NAMALWA (cell line): ENCODE measurements at regions not wholly inside any gene's neighbourhood (a gene's known extent, or its start where the extent isn't known, plus 50 kb on each side); places are given as distances from the start of the nearest gene placed in this dataset.

Experiments
- DNase-seq: peaks from one replicate; pipeline ENCODE4 v3.0.0-alpha.2; 2015; ENCODE audit warnings: low spot score

DNA sequence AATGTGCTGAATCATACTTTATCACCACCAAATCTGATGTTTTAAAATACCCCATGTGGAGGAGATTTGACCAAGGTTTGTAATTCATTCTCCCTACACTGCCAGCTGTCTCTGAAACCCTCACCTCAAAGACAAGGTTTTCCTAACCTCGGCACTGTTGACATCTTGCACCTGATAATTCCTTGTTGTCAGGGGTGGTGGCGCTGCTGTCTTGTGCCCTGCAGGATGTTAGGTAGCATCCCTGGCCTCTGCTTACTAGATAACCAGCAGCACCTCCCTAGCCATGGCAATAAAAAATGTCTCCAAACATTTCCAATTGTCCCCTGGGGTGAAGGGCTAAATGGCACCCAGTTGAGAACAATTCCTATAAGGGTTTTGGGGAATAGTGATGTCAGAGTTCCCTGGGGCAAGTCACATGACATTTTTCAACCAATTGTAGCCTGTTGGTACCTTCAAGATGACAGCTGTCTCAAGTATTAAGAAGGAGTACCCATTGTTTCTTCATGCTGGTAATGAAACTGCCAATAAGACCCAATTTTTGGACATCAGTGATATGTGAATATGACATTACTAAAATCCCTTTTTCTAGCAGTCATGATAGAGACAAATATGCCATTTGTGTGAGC lies 160.6 kb upstream of the PLCXD3 start:
- no peak for DNase-seq

DNA sequence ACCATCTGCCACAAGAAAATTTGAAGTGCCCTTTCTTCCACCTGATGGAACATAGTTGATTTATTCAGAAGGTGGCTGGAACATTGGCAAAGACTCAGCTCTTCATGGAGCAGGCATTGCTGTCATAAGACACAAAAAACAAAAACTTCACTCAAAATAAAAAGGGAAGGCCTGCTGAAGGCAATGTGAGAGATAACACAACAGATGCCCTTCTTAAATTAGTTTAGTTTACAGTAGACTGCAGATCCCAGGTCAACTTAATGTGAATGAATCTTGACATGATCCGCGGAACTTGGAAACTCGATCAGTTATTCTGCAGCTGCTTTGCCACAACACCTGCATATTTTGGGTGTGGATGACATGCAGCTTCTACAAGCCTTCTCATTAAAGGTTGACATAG lies 159.8 kb upstream of the PLCXD3 start:
- no peak for DNase-seq

DNA sequence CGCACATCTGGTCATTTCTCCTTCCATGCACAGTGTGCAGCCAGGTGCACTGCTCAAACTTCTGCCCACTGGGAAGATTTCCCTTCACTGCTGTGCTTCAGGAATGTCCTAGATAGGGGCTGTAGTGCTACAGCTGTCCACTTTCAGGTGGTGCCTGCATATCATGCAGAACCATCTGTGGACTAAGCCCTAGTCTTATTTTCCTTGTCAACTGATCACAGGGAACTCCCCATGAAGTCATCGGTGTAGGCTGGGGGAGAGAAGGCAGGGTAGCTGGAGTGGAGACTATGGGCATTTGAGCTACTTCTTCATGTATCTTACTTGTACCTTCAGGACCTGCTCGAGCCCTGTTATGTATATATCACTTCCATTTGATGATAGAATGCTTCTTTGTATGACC lies 150.9 kb upstream of the PLCXD3 start:
- no peak for DNase-seq

DNA sequence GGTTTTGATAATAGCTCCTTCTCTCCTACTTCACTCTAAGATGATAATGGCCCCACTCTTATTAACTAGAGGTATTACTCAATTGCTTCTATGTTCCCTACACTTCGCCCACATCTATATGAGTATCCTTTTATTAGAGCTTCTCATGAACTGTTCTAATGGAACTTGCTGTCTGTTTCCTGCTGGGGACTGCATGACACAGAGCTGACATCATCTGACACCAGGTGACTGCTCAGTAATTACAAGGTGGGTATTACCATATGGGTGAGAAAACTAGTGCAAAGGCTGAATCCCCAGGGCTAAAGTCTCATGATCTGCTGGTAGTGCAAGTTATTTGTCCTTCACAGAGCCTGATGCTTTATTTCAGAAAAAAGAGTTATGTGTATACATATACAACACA lies 146.2 kb upstream of the PLCXD3 start:
- DNase-seq = no peak

DNA sequence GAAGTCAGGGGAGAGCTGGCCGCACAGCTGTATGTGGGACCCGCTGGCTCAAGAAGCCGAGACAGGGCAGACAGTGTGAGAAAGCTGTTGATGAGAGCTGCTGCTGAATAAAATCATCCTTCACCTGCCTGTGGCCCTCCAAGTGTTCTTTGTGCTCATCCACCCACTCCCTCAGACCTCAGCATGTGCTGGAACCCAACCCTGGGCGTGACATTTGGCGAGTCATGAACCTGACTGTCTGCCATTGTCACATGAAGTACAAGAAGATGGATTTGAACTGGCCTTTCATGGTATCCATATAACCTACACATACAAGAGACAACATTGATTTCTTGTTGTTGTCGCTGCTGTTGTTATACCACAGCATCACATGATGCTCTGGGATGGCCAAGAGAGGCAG lies 139.7 kb upstream of the PLCXD3 start:
- DNase-seq = no peak

DNA sequence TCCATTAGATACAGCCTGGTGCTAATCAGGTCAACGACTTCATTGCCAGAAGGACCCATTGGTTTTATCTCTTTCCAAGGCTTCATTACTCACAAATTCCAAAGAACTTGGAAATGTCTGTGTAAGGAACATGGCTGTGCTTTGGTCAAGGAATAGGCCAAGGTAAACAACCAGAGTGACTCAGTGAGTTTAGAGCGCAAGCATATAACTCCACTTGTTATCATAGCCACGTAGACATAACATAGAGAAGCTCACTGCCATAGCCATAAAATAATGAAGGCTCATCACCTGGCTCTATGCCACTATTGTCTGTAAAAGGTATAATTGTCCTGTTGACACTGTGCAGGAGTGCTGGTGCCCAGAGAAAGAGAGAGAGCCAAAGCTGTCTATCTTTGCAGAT lies 139.3 kb upstream of the PLCXD3 start:
- no peak for DNase-seq

DNA sequence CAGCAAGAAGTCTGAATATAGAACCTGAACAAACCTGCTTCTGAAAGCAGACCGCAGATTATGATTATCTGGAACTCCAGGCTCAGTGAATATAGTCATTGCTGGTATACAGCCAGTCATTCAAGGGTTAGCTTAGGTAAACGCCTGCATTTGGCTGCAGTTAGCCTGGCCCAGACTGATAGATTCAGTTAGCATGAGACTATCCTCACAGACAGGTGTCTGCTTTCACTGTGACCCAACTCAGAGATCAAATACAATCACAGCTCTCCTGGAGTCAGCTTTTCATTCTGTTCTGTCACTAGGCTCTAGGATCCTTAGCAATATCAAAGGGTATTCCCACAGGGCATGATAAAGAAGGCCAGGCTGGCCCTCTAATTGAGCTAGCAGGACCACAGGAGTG lies 138.6 kb upstream of the PLCXD3 start:
- DNase-seq = no peak

DNA sequence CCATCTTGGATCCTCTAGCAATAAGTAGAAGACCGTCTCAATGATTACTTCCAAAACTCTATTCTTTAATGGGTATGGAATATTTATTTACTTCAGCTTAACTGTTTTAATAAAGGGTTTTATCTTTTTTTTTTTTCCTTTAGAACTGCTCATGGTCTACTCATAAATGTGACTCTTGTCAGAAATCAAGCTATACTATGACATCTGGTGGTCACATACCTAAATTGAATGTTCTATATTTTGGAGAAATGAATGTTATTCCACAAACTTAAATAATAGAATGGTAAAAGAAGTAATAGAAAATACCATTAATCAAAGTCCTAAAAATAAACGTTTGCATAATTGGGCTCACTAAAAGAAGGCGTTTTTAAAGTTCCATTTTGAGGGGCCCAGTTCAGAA lies 131.2 kb upstream of the PLCXD3 start:
- peak; percentile 16 for DNase-seq

DNA sequence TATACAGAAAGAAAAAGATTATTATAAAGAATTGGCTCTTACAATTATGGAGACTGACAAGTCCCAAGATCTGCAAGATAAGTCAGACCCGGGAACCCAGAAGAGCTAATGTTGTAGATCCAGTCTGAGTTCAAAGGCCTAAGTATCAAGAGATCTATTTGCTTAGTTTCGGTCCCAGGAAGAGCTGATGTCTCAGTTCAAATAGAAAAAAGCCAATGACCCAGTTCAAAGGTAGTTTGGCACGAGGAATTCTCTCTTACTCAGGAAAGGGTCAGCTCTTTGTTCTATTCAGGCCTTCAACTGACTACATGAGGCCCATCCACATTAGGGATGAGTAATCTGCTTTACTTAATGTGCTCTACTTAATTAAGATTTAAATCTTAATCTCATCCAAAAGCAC lies 128.3 kb upstream of the PLCXD3 start:
- DNase-seq = no peak

DNA sequence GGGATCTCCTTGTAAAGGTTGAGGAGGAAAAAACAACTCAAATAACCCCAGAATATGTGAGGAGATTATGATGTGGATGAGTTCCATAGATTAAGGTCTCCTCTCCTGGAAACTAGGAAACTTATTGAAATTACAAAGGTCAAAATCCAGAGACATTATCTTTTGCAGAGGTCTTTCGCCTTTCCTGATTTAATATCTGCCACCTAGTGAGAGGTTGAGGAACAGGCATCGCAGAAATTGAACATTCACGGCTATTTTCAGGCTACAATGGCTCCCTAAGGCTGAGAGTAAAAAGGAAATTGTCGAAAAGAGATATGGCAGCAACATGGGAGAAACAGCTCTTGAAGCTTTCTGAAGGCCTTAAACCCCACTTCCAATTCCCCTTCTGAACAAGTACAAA lies 127.5 kb upstream of the PLCXD3 start:
- DNase-seq = peak; percentile 20

DNA sequence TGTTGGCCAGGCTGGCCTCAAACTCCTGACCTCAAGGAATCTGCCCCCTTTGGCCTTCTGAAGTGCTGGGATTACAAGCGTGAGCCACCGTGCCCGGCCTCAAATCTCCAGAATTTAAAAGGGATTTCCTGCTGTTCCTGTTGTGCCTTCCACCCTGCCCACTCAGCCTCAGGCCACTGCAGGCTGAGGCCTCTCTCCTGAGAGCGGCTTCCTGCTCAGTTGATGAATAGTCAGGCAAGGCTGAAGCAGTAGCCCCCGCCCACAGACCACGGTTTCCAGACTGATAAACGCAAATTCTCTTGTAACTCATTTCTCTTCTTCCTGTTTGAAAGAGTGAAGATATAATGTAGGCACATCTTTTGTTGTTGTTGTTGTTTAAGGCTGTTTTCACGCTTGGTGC lies 127.0 kb upstream of the PLCXD3 start:
- no peak for DNase-seq

DNA sequence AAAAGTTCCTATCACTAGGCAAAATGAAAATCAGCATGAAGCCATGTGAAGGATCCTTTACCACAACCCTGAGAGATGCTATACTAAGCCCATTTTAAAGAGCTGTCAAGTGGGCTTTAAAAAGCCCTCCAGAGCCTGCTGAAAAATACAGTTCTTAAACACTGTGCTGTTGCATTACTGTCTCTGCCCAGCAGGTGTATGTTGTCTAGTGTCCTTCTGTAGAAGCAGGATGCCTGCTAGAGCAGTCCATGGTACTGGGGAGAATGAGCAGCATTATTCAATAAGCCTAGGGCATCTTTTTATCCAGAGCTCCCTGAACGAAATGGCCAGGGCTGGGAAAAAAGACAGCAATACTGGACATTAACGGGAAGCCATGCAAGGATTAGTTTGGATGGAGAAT lies 126.2 kb upstream of the PLCXD3 start:
- DNase-seq = peak; percentile 64

DNA sequence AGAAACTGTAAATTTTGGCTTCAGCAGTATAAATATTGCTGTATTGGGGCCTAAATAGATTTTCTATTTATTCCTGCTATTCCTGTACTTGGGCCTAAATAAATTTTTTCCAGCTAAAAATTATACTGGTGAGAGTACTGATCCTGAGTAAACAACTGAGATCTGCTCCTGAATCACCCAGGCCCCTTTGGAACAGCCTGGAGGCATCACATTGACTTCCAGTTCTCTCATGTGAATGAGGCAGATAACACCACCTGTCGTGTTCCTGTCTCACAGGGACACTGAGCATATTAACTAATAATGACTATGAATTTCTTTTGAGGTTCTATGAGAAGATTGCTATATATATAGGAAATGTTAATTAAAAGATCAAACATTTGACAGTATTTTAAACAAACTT lies 119.5 kb upstream of the PLCXD3 start:
- no peak for DNase-seq

DNA sequence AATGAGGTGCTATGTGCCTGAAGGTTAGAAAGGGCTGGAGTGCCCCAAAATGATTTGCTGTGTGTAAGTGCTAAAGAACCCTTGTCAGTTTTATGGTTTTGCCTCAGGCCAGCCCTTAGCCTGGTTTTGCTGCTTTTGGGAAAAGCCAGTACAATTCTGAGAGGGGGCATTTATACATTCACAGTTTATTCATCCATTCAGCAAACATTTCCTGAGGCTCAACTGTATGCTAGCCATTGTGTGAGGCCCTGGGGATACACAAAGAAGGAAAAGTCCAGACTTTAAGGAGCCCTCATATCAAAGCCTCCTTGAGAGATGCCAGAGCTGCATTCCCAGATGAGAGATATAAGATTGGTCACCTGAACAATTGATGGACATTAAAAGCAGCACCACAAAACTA lies 115.2 kb upstream of the PLCXD3 start:
- no peak for DNase-seq

DNA sequence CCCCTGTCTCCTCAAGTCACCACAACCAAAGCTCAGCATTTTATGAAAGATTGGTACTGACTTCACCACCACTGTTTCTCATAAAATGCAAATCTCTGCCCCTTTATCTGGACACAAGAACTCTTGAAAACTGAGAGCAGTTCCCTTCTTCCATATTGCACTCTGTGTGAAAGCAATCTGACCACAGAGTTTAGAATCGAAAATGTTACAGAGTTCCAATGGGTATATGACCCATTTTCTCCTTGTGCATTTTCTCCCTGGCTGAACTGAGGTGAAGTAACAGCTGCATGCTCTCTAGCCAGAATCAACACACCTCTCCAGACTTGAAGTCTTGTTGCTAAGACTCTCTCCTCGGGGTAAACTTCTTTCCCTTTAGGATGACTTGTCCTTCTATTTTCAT lies 111.0 kb upstream of the PLCXD3 start:
- DNase-seq = no peak

DNA sequence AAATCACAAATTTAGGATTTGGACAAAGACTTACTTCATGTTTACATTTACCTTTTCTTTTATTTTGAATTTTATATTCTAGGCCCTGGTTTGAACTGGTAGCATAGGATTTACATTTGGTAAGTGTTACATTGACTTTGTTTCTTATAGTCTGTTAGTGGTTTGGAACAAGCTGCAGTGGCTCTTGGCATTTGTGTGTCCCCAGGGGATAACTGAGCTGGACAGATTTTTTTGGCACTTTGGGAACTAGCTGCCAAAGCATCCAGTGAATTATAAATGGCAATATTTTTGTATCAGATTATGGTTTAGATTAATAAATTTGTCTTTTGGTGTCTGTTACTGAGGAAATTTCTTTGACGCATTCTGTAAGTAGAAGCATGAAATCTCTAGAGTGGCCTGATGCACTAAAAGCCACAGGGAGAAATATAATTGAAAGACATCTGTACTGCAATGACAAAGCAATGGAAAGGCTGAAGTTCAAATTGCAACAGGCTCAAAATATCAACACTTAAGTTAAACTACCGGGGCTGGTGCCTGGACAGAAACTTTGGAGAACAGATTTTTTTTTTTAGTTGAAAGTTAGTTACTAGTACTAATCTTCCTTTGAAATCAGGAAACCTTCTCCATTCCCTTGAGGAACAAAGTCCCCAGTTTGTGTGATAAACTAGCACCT lies 107.6 kb upstream of the PLCXD3 start:
- no peak for DNase-seq

DNA sequence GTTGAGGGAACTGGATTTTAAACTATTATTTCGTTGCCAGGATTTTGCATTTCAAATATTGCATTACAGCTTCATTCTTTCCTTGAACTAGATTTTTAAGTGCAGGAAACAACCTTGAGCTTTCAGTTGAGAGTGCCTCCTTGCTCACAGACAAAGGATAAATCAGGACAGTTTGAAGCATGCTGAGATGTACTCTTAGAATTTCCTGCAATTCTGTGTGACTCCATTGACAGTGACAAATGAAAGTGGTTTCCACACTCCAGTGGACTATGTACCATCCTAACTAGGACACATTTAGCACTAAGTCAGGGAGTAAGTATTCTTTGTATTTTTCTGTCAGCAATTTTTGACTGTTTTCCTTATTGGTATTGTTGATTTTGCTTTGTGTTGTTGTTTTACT lies 100.0 kb upstream of the PLCXD3 start:
- DNase-seq = no peak

DNA sequence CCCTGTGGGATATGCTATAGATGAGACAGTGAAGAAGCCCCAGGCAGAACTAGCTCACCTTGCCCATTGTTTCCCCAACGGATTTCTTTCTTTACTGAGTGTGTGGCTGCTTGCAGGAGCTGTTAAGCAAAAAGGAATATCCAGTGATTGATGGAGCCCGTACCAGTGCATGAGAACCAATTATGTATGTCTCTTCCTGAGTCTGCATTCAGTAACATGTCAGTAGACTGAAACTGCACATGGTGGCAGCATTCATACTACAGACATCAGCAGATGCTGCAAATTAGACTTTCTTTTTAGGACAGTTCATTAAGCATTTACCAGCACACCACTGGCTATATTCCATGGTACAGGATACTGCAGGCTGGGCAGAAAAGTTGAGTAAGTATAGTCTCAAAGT lies 90.3 kb upstream of the PLCXD3 start:
- DNase-seq = no peak

DNA sequence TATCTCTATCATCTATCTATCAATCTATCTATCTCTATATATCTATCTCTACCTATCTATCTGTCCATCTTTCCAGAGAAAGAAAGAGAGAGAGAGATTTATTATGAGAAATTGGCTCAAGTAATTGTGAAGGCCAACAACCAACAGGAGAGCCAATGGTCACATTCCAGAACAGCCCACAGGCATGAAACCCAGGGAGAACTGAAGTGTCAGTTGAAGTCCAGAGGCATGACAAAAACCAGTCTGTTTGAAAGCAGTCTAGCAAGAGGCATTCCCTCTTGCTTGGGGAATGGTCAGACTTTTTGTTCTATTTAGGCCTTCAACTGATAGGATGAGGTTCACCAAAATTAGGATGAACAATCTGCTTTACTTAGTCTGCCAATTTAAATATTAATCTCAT lies 87.6 kb upstream of the PLCXD3 start:
- DNase-seq = no peak

DNA sequence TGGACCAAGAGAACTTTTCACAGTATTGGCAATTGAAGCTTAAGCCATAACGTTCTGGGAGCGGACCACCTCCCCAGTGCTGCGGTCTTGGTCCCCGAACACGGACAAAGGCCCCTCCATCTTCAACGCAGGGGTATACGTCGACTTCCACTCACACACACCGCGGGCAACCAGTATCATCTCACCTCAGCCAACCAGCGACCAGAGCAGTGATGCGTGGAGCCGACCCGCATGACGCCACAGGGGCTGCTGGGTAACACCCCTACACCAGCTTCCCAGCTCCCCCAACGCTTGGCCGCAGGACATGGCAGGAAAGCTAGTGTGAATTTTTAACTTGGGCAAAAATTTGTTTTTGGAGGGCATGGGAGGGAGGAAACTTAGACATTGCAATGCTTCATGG lies 77.3 kb upstream of the PLCXD3 start:
- DNase-seq = no peak

DNA sequence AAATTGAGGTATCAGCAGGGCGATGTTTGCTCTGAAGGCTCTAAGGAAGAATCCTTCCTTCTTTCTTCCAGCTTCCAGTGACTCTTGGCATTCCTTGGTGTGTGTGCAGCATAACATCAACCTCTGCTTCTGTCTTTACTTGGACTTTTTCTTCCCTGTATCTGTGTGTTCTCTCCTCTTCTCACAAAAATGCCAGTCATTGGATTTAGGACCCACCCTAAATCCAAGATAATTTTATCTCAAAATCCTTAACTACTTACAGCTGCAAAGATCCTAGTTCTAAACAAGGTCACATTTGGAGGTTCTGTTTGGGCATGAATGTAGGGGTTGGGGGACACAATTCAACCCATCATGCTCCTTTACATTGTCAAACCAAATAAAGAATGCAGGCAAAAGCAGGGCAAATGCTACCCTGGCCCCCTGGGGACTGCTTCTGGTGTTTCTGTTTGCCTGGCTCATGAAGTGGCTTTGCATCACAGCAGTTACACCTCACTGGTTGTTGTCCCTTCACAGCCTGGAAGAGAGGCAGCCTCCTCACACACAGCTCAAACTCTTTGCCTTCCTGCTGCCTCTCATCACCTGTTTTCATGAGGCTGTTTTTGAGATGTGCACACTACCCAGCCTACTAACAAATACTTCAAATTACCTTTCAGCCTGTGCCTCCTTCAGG lies 64.8 kb upstream of the PLCXD3 start:
- no peak for DNase-seq

DNA sequence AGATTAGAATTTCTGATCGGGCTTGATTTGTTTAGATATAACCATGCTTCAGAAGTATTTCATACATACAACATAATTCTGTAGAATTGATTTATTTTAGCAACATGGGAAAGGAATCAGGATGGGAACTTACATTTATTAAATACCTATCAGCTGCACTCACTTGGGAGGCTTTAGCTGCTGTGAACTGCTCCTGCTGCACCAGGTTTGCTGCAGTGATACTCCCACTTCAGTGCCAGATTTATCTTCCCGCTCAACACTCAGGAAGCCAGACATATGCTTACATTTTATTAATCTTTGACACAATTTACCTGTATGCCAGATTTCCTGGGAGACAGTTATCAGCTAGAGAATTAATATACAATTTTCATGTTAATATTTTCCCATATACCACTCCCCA lies 64.0 kb upstream of the PLCXD3 start:
- no peak for DNase-seq
